HG02981 (cell line): ENCODE measurements at regions not wholly inside any gene's neighbourhood (a gene's known extent, or its start where the extent isn't known, plus 50 kb on each side); places are given as distances from the start of the nearest gene placed in this dataset.
"Not testable (repeated sequence)": the region's sequence is repeated elsewhere in the genome, so short reads cannot be mapped to it uniquely, and the experiment has no call there.

Experiments used
- ATAC-seq: cut with Tn5 transposase; IDR thresholded peaks from one replicate; pipeline ENCODE4 v1.9.1; 2021; ENCODE audit warnings: mild to moderate bottlenecking, moderate library complexity; ENCODE audit not compliant: unreplicated experiment

- ATAC-seq: peak; percentile 70
These were observed 262.5 kb downstream of the KCNJ3 start for GRCh38 chr2:154960802-154961583.

- ATAC-seq: no peak
These were observed 254.0 kb downstream of the KCNJ3 start for GRCh38 chr2:154952346-154952980.

GRCh38 chr2:154947416-154947815, 248.9 kb downstream of the KCNJ3 start:
- not testable (repeated sequence) for ATAC-seq

- no peak for ATAC-seq
These were observed 247.5 kb downstream of the KCNJ3 start for GRCh38 chr2:154945984-154946383.

DNA sequence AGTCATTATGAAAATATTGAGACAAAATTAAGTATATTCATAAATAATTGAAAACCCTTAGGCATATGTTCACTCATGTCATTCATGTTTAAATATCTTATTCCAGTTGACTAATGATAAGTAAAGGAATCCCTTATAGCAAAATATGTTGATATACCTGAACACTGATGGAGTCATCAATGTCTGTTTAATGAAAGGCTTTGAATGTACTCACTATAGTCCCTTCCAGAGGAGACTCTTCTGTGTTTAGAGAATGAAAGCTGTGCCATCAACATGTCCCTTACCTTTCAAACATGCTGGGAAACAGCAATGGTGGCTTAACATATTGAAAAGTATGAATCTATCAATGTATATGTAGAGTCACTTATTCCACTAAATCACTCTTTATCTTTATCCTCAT, 242.9 kb downstream of the KCNJ3 start:
- no peak for ATAC-seq

GRCh38 chr2:154934213-154934612, 235.7 kb downstream of the KCNJ3 start:
- no peak for ATAC-seq

- ATAC-seq: no peak
These were observed 226.0 kb downstream of the KCNJ3 start for GRCh38 chr2:154924531-154924930.

DNA sequence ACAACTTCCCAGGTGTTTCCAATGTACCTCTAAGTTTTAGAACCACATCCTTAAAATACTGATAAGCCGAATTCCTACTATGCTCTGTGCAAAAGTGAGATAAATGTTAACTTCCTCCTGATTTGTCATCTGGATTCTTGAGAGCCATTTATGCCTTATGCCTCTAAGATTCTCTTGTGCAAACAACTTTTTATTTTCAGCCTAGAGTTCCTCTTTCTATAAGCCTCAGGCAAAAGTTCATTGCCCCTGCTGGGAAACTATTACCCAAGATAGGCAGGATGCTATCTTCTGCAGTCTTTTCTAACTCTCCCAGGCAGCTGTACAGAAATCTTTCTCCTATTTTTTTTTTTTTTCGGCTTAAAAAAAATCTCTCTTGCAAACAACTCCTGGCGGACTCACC, 216.1 kb downstream of the KCNJ3 start:
- no peak for ATAC-seq

- ATAC-seq: no peak
These were observed 213.7 kb downstream of the KCNJ3 start for GRCh38 chr2:154912215-154912614.

GRCh38 chr2:154911729-154912128, 213.2 kb downstream of the KCNJ3 start:
- no peak for ATAC-seq

DNA sequence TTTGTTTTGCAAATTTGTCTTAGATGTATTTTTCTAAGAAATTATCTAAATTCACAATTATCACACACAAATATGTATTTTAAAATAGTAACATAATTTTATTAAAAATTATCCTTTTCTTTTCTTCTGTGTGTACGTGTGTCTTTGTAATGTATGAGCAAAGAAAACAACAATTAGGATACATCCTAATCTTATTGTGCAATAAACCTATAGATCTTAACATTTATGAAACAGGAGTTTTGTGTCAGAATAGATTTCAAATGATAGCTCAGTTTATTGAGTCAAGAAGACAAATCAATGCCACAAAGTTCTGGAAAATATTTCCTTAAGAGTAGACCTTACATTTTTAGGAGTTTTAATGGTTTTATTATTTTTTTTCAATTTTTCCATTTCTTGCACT, 212.2 kb downstream of the KCNJ3 start:
- no peak for ATAC-seq

DNA sequence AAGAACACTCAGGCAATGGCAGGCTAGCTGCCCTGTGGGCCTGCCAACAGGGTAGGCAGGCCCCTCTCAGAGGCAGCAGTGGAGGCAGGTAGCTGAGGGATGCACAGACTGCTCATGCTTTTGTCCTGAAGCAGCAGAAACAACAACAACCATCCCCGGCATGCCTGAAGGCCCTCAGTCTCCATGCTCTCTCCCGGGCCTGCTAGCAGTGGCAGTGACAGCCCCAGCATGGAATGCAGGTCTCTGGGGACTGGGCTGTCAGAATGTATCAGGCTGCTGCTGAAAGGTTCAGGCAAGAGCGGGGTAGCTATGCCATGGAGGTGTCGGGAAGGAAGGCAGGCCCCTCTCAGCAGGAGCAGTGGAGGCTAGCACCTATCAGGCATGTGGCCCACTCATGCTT, 209.8 kb downstream of the KCNJ3 start:
- ATAC-seq: no peak
